Activated T-cell treated with anti-CD3 and anti-CD28 coated beads, Interleukin-2, amount 50 U/mL, for 24 hours (primary cell): ENCODE measurements at regions not wholly inside any gene's neighbourhood (a gene's known extent, or its start where the extent isn't known, plus 50 kb on each side); places are given as distances from the start of the nearest gene placed in this dataset.
"Not testable (repeated sequence)": the region's sequence is repeated elsewhere in the genome, so short reads cannot be mapped to it uniquely, and the experiment has no call there.

Source experiments
- DNase-seq: peaks from one replicate; pipeline ENCODE4 v3.0.0-alpha.2; 2020
- H3K27ac Mint-ChIP-seq: 2 replicates; pipeline ENCODE4 v1.8.0; 2020; ENCODE audit warnings: mild to moderate bottlenecking, mixed read lengths
- H3K27me3 Mint-ChIP-seq: 2 replicates; pipeline ENCODE4 v1.8.0; 2020; ENCODE audit warnings: mixed read lengths
- H3K36me3 Mint-ChIP-seq: 2 replicates; pipeline ENCODE4 v1.8.0; 2020; ENCODE audit warnings: low read depth, mixed read lengths
- H3K4me1 Mint-ChIP-seq: 2 replicates; pipeline ENCODE4 v1.8.0; 2020; ENCODE audit warnings: low read depth, mixed read lengths
- H3K4me3 Mint-ChIP-seq: 2 replicates; pipeline ENCODE4 v1.8.0; 2020; ENCODE audit warnings: mild to moderate bottlenecking, moderate library complexity, mixed read lengths
- H3K9me3 Mint-ChIP-seq: 2 replicates; pipeline ENCODE4 v1.8.0; 2020; ENCODE audit warnings: mixed read lengths

- no peak overlapping the region for H3K27ac Mint-ChIP-seq
- peaks cover 1% of the 10 kb centered on the region for H3K36me3 Mint-ChIP-seq
- no peak overlapping the region for H3K4me3 Mint-ChIP-seq
- no peaks in the 10 kb centered on the region for H3K4me1 Mint-ChIP-seq
- H3K9me3 Mint-ChIP-seq, result peaks cover 2% of the 10 kb centered on the region
- no peaks in the 10 kb centered on the region for H3K27me3 Mint-ChIP-seq
- DNase-seq, result no peak
Measured at GRCh38 chr16:72597938-72598337, 426.0 kb upstream of the PMFBP1 start.

DNA sequence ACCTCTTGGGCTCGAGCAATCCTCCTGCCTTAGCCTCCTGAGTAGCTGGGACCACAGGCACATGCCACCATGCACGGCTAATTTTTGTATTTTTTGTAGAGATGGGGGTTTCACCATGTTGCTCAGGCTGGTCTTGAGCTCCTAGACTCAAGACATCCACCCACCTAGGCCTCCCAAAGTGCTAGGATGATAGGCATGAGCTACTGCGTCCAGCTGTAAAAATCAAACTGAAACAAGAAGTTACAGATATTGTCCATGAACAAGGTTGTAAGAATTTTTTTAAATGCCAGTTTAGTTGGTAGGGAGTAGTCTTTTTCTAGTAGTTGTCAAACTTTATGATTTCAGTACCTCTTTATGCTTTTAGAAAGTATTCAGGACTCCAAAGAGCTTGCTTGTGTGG lies 424.4 kb upstream of the PMFBP1 start:
- no peak for DNase-seq
- Mint-ChIP-seq H3K4me3 (no peak overlapping the region), H3K27ac (no peak overlapping the region), H3K9me3 (peaks cover 2% of the 10 kb centered on the region), H3K27me3 (no peaks in the 10 kb centered on the region), H3K36me3 (peaks cover 1% of the 10 kb centered on the region), H3K4me1 (no peaks in the 10 kb centered on the region)

- H3K27ac Mint-ChIP-seq, result no peak overlapping the region
- no peaks in the 10 kb centered on the region for H3K9me3 Mint-ChIP-seq
- H3K27me3 Mint-ChIP-seq, result no peaks in the 10 kb centered on the region
- no peaks in the 10 kb centered on the region for H3K36me3 Mint-ChIP-seq
- no peak overlapping the region for H3K4me3 Mint-ChIP-seq
- no peaks in the 10 kb centered on the region for H3K4me1 Mint-ChIP-seq
- DNase-seq, result no peak
Measured at GRCh38 chr16:72590151-72590937, 418.4 kb upstream of the PMFBP1 start.

DNA sequence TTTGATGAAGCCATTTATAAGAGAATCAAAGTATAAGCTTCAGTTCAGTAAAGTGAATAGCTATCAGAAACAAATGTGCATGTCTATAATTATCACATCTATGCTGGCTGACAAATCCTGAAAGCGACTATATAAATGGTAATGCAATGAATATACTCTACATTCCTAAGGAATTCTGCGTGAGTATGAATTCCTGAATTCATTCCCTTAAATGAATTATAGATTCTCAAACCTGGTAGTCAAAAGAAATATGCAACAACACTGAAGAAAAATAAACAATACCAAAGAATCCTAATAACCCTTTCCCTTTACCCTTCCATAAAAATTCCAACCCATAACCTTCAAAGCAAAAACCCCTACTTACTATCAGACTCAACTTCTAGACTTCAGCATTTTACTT lies 416.6 kb upstream of the PMFBP1 start:
- no peak overlapping the region for H3K4me3 Mint-ChIP-seq
- H3K36me3 Mint-ChIP-seq, result no peaks in the 10 kb centered on the region
- no peaks in the 10 kb centered on the region for H3K4me1 Mint-ChIP-seq
- DNase-seq, result no peak
- H3K27me3 Mint-ChIP-seq, result no peaks in the 10 kb centered on the region
- no peak overlapping the region for H3K27ac Mint-ChIP-seq
- H3K9me3 Mint-ChIP-seq, result no peaks in the 10 kb centered on the region

DNA sequence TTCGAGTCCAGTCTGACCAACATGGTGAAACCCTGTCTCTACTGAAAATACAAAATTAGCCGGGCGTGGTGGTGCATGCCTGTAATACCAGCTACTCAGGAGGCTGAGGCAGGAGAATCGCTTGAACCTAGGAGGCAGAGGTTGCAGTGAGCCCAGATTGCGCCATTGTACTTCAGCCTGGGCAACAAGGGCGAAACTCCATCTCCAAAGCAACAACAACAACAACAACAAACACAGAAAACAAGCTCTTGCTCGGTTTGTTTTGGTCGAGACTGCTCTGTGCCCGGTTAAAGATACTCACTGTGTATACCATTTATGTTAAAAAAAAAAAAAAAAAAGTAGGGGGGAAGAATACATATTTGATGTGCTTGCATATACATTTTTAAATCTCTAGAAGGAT lies 406.1 kb upstream of the PMFBP1 start:
- not testable (repeated sequence) for H3K27ac Mint-ChIP-seq, DNase-seq, H3K9me3 Mint-ChIP-seq, H3K4me1 Mint-ChIP-seq, H3K27me3 Mint-ChIP-seq, H3K36me3 Mint-ChIP-seq, H3K4me3 Mint-ChIP-seq

GRCh38 chr16:72576189-72576588 lies 404.2 kb upstream of the PMFBP1 start:
- Mint-ChIP-seq H3K27me3 (no peaks in the 10 kb centered on the region), H3K27ac (no peak overlapping the region), H3K4me1 (no peaks in the 10 kb centered on the region), H3K4me3 (no peak overlapping the region), H3K9me3 (no peaks in the 10 kb centered on the region), H3K36me3 (no peaks in the 10 kb centered on the region)
- DNase-seq, result no peak

DNA sequence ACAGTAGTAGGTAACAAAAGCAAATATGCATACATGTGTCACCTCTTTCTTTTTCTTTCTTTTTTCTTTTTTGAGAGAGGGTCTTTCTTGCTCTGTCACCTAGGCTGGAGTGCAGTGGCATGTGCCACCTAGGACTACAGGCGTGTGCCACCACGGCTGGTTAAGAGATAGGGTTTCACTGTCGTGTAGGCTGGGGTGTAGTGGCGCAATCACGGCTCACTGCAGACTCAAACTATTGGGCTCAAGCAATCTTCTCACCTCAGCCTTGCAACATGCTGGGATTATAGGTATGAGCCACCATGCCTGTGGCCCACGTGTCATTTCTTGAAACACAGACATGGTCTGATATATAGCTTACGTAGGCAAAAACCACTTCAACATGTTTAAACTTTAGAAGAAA lies 397.7 kb upstream of the PMFBP1 start:
- DNase-seq, result no peak
- H3K4me3 Mint-ChIP-seq, result no peak overlapping the region

DNA sequence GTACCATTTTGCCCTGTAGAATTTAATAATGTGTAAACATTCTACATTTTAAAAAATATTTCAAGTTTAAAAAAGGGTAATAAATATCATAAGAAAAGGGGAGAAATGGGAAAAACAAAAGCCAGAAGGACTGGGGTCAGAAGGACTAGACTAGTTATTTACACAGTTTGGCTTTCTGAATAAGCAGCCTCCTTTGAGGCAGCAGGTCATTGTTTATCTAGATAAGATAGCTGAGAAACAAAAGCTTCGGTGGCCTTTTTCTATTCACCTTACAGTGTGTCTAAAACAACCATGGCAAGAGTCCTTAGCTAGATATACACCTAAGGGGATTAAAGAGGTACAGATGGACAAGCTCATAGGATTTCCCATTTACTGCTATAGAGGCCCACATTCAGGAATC lies 396.5 kb upstream of the PMFBP1 start:
- no peaks in the 10 kb centered on the region for H3K4me1 Mint-ChIP-seq
- no peak for DNase-seq
- no peak overlapping the region for H3K4me3 Mint-ChIP-seq
- no peaks in the 10 kb centered on the region for H3K36me3 Mint-ChIP-seq
- no peaks in the 10 kb centered on the region for H3K9me3 Mint-ChIP-seq
- no peak overlapping the region for H3K27ac Mint-ChIP-seq
- no peaks in the 10 kb centered on the region for H3K27me3 Mint-ChIP-seq

More for the DNA sequence above, 397.7 kb upstream of the PMFBP1 start:
- H3K27me3 Mint-ChIP-seq, result no peaks in the 10 kb centered on the region
- no peaks in the 10 kb centered on the region for H3K9me3 Mint-ChIP-seq
- no peaks in the 10 kb centered on the region for H3K36me3 Mint-ChIP-seq
- H3K27ac Mint-ChIP-seq, result no peak overlapping the region
- no peaks in the 10 kb centered on the region for H3K4me1 Mint-ChIP-seq

GRCh38 chr16:72566174-72566573 lies 394.2 kb upstream of the PMFBP1 start:
- Mint-ChIP-seq H3K27me3 (no peaks in the 10 kb centered on the region), H3K27ac (no peak overlapping the region), H3K4me3 (no peak overlapping the region), H3K36me3 (no peaks in the 10 kb centered on the region), H3K9me3 (no peaks in the 10 kb centered on the region), H3K4me1 (no peaks in the 10 kb centered on the region)
- DNase-seq, result no peak

DNA sequence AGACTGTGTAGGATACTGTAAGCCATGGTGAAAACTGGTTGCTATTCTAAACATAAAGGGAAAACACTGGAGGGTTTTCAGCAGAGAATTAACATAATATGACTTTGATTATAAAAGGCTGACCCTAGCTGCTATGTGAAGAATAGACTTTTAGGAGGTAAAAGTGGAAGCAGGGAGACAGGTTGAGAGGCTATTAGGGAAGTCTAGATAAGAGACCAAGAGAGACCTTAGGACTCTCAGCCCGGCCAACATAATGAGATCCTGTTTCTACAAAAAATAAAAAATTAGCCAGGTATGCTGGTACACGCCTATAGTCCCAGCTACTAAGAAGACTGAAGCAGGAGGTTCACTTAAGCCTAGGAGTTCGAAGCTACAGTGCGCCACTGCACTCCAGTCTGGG lies 393.2 kb upstream of the PMFBP1 start:
- H3K27me3 Mint-ChIP-seq, result no peaks in the 10 kb centered on the region
- H3K9me3 Mint-ChIP-seq, result no peaks in the 10 kb centered on the region
- no peaks in the 10 kb centered on the region for H3K4me1 Mint-ChIP-seq
- no peak for DNase-seq
- H3K36me3 Mint-ChIP-seq, result no peaks in the 10 kb centered on the region
- H3K27ac Mint-ChIP-seq, result no peak overlapping the region
- H3K4me3 Mint-ChIP-seq, result no peak overlapping the region

- H3K27me3 Mint-ChIP-seq, result no peaks in the 10 kb centered on the region
- no peaks in the 10 kb centered on the region for H3K36me3 Mint-ChIP-seq
- no peak overlapping the region for H3K27ac Mint-ChIP-seq
- no peak overlapping the region for H3K4me3 Mint-ChIP-seq
- H3K9me3 Mint-ChIP-seq, result no peaks in the 10 kb centered on the region
- DNase-seq, result no peak
- no peaks in the 10 kb centered on the region for H3K4me1 Mint-ChIP-seq
Measured at GRCh38 chr16:72560617-72561016, 388.7 kb upstream of the PMFBP1 start.

- DNase-seq, result no peak
- Mint-ChIP-seq H3K9me3 (no peaks in the 10 kb centered on the region), H3K27me3 (no peaks in the 10 kb centered on the region)
Measured at GRCh38 chr16:72558501-72558900, 386.5 kb upstream of the PMFBP1 start.

DNA sequence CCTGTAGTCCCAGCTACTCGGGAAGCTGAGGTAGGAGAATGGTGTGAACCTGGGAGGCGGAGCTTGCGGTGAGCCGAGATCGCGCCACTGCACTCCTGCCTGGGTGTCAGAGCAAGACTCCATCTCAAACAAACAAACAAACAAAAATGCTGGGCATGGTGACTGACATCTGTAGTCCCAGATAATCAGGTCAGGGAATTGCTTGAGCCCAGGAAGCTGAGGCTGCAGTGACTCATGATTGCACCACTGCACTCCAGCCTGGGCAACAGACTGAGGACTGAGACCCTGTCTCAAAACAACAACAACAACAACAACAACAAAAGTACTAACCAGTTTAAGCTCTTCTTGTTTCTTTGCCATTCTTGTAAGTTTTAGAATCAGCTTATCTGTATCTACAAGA lies 383.0 kb upstream of the PMFBP1 start:
- no peak for DNase-seq
- Mint-ChIP-seq H3K9me3 (no peaks in the 10 kb centered on the region), H3K27ac (no peak overlapping the region), H3K36me3 (no peaks in the 10 kb centered on the region), H3K27me3 (no peaks in the 10 kb centered on the region), H3K4me1 (no peaks in the 10 kb centered on the region), H3K4me3 (no peak overlapping the region)

More at GRCh38 chr16:72558501-72558900, 386.5 kb upstream of the PMFBP1 start:
- no peak overlapping the region for H3K4me3 Mint-ChIP-seq
- no peaks in the 10 kb centered on the region for H3K4me1 Mint-ChIP-seq
- no peak overlapping the region for H3K27ac Mint-ChIP-seq
- H3K36me3 Mint-ChIP-seq, result no peaks in the 10 kb centered on the region

GRCh38 chr16:72552654-72553053 lies 380.7 kb upstream of the PMFBP1 start:
- no peak for DNase-seq
- Mint-ChIP-seq H3K36me3 (peaks cover 2% of the 10 kb centered on the region), H3K4me3 (no peak overlapping the region), H3K27ac (no peak overlapping the region), H3K27me3 (no peaks in the 10 kb centered on the region), H3K4me1 (no peaks in the 10 kb centered on the region), H3K9me3 (peaks cover 2% of the 10 kb centered on the region)

DNA sequence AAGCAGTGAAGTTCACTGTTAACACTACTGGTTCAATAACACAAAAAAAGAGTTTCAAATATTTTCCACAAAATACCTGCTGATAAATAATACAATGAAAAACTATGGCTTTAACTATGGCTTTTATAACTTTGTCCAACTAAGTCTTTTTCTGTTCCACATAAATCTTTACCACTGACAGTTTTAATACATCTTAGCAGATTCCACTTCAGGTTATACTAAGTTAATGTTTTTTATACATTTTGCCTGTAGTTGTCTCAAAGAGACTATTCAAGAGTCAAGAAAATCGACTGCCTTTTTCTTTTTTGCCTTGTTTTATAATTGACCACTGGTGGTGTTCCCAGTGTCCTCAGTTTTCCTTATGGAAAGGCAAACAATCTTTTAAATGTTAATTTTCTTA lies 379.7 kb upstream of the PMFBP1 start:
- no peaks in the 10 kb centered on the region for H3K27me3 Mint-ChIP-seq
- H3K4me3 Mint-ChIP-seq, result no peak overlapping the region
- no peak for DNase-seq
- H3K4me1 Mint-ChIP-seq, result no peaks in the 10 kb centered on the region
- no peak overlapping the region for H3K27ac Mint-ChIP-seq
- H3K9me3 Mint-ChIP-seq, result peaks cover 2% of the 10 kb centered on the region
- H3K36me3 Mint-ChIP-seq, result peaks cover 2% of the 10 kb centered on the region

DNA sequence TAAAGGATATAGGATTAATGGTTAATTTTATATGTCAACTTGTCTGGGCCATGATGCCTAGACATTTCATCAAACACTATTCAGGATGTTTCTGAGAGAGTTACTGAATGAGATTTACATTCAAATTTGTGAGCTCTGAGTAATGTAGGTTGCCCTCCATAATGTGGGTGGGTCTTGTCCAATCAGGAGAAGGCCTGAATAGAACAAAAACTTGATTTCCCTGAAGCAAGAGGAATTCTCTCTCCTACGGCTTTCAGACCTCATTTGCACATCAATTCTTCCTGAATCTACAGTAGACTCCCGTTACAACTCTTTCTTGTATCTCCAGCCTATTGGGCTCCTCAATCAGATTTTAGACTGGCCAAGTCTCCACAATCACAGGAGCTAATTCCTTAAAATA lies 377.9 kb upstream of the PMFBP1 start:
- no peak for DNase-seq
- Mint-ChIP-seq H3K36me3 (peaks cover 2% of the 10 kb centered on the region), H3K4me1 (no peaks in the 10 kb centered on the region), H3K9me3 (peaks cover 2% of the 10 kb centered on the region), H3K27me3 (no peaks in the 10 kb centered on the region), H3K4me3 (no peak overlapping the region), H3K27ac (no peak overlapping the region)
